Trophoblast cell (in vitro differentiated cells and primary cell): ENCODE measurements at regions not wholly inside any gene's neighbourhood (a gene's known extent, or its start where the extent isn't known, plus 50 kb on each side); places are given as distances from the start of the nearest gene placed in this dataset.

ENCODE experiments used
- DNase-seq, 2 donors: peaks; one replicate each; pipeline ENCODE4 v3.0.0-alpha.2; 2016
- H2AFZ ChIP-seq: 2 replicates; pipeline ENCODE4 v1.6.1; 2013; ENCODE audit warnings: low read length, moderate library complexity, mild to moderate bottlenecking; ENCODE audit not compliant: insufficient read depth, poor library complexity
- H2AK5ac ChIP-seq: 2 replicates; pipeline ENCODE4 v1.6.1; 2013; ENCODE audit warnings: mild to moderate bottlenecking, low read length
- H2BK120ac ChIP-seq: 2 replicates; pipeline ENCODE4 v1.6.1; 2013; ENCODE audit warnings: low read length, mild to moderate bottlenecking, moderate library complexity; ENCODE audit not compliant: insufficient read depth, poor library complexity
- H2BK12ac ChIP-seq: 2 replicates; pipeline ENCODE4 v1.6.1; 2013; ENCODE audit warnings: mild to moderate bottlenecking, low read length, moderate library complexity
- H2BK5ac ChIP-seq: 2 replicates; pipeline ENCODE4 v1.6.1; 2013; ENCODE audit warnings: low read length, low read depth, moderate library complexity, mild to moderate bottlenecking; ENCODE audit not compliant: poor library complexity
- H3K14ac ChIP-seq: 2 replicates; pipeline ENCODE4 v1.6.1; 2013; ENCODE audit warnings: mild to moderate bottlenecking, low read length
- H3K18ac ChIP-seq: 2 replicates; pipeline ENCODE4 v1.6.1; 2013; ENCODE audit warnings: mild to moderate bottlenecking, low read length
- H3K23ac ChIP-seq: 2 replicates; pipeline ENCODE4 v1.6.1; 2013; ENCODE audit warnings: low read length
- H3K27ac ChIP-seq: 2 replicates; pipeline ENCODE4 v1.5.1; 2013; ENCODE audit warnings: low read depth, mild to moderate bottlenecking, inconsistent platforms, low read length, moderate library complexity
- H3K27me3 ChIP-seq: 2 replicates; pipeline ENCODE4 v1.6.1; 2013; ENCODE audit warnings: inconsistent platforms, mild to moderate bottlenecking, low read length, moderate library complexity; ENCODE audit not compliant: insufficient read depth
- H3K36me3 ChIP-seq, 2 experiments: 1 replicate in 1 of 2; 2 replicates in 1 of 2; pipeline ENCODE4 v1.6.1; 2013; ENCODE audit warnings: low read length in 2 of 2, mild to moderate bottlenecking in 2 of 2, moderate library complexity in 1 of 2; ENCODE audit not compliant: insufficient read depth in 2 of 2, control insufficient read depth in 1 of 2
- H3K4ac ChIP-seq: 2 replicates; pipeline ENCODE4 v1.6.1; 2013; ENCODE audit warnings: low read depth, mild to moderate bottlenecking, low read length, moderate library complexity
- H3K4me1 ChIP-seq, 2 experiments: 1 replicate in 1 of 2; 2 replicates in 1 of 2; pipeline ENCODE4 v1.6.1; 2013; ENCODE audit warnings: low read length in 2 of 2, mild to moderate bottlenecking in 2 of 2, moderate library complexity in 1 of 2; ENCODE audit not compliant: insufficient read depth in 2 of 2, control insufficient read depth in 1 of 2
- H3K4me2 ChIP-seq: 2 replicates; pipeline ENCODE4 v1.6.1; 2013; ENCODE audit warnings: inconsistent platforms, mild to moderate bottlenecking, low read length, moderate library complexity
- H3K4me3 ChIP-seq: 2 replicates; pipeline ENCODE4 v1.5.1; 2013; ENCODE audit warnings: mild to moderate bottlenecking, low read depth, low read length, inconsistent platforms
- H3K79me1 ChIP-seq: one replicate; pipeline ENCODE4 v1.6.1; 2013; ENCODE audit warnings: low read length
- H3K79me2 ChIP-seq: 2 replicates; pipeline ENCODE4 v1.6.1; 2013; ENCODE audit warnings: low read length, mild to moderate bottlenecking; ENCODE audit not compliant: control insufficient read depth, insufficient read depth, poor library complexity
- H3K9ac ChIP-seq: 2 replicates; pipeline ENCODE4 v1.6.1; 2013; ENCODE audit warnings: mild to moderate bottlenecking, low read length
- H3K9me3 ChIP-seq: 2 replicates; pipeline ENCODE4 v1.6.1; 2013; ENCODE audit warnings: low read depth, mild to moderate bottlenecking, control low read depth, inconsistent platforms, low read length; ENCODE audit not compliant: insufficient read depth
- H4K12ac ChIP-seq: 2 replicates; pipeline ENCODE4 v1.6.1; 2013; ENCODE audit warnings: low read depth, mild to moderate bottlenecking, low read length, moderate library complexity
- H4K8ac ChIP-seq: 2 replicates; pipeline ENCODE4 v1.6.1; 2013; ENCODE audit warnings: low read depth, mild to moderate bottlenecking, low read length, moderate library complexity
- H4K91ac ChIP-seq: one replicate; pipeline ENCODE4 v1.6.1; 2013; ENCODE audit warnings: low read depth, mild to moderate bottlenecking, low read length, moderate library complexity
- WGBS: extraction: QIAGEN DNeasy Blood & Tissue Kit; methylation state at CpG from one replicate; pipeline ENCODE4 v1.1.7; 2013; ENCODE audit warnings: missing lambda C conversion rate; ENCODE audit not compliant: insufficient read length, insufficient coverage; ENCODE audit errors: extremely low coverage; 5-methylcytosine and 5-hydroxymethylcytosine counted together

DNA sequence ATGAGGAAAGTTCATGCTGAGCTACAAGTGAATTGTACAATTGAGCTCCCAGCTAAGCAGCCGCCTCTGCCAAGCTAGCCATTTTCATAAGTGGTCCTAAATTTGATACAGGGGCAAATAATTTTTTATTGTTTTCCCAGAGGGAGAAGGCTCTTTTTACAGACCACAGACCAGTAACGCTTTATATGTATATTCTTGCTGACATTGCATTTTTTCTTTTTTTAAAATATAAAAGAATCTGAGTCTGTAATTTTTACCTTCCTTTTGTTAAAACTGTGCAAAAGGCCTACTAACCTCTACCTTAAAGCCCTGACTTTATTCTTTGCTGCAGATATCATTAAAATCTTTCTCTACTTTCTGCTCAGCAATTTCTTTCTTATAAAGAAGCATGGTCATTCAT, 501.2 kb upstream of the INTU start:
- DNase-seq, result no peak
- no peak overlapping the region for H3K27ac ChIP-seq
- no peak overlapping the region for H3K9ac ChIP-seq
- no peaks in the 10 kb centered on the region for H3K36me3 ChIP-seq
- H2BK5ac ChIP-seq, result no peak overlapping the region
- H3K23ac ChIP-seq, result no peak overlapping the region
- H2AFZ ChIP-seq, result no peak overlapping the region
- H2BK120ac ChIP-seq, result no peak overlapping the region
- H4K12ac ChIP-seq, result no peak overlapping the region
- no peak overlapping the region for H3K4ac ChIP-seq
- H3K4me1 ChIP-seq, result no peaks in the 10 kb centered on the region
- H3K79me2 ChIP-seq, result no peaks in the 10 kb centered on the region
- no peak overlapping the region for H3K18ac ChIP-seq
- no peak overlapping the region for H3K4me3 ChIP-seq
- H3K27me3 ChIP-seq, result no peaks in the 10 kb centered on the region
- no peaks in the 10 kb centered on the region for H3K79me1 ChIP-seq
- H4K91ac ChIP-seq, result no peak overlapping the region
- H3K9me3 ChIP-seq, result no peaks in the 10 kb centered on the region
- H2BK12ac ChIP-seq, result no peak overlapping the region
- no peak overlapping the region for H4K8ac ChIP-seq
- no peak overlapping the region for H3K14ac ChIP-seq
- no peak overlapping the region for H2AK5ac ChIP-seq
- WGBS, result no CpG with 5 or more reads among the region's 2 CpGs
- no peak overlapping the region for H3K4me2 ChIP-seq

DNA sequence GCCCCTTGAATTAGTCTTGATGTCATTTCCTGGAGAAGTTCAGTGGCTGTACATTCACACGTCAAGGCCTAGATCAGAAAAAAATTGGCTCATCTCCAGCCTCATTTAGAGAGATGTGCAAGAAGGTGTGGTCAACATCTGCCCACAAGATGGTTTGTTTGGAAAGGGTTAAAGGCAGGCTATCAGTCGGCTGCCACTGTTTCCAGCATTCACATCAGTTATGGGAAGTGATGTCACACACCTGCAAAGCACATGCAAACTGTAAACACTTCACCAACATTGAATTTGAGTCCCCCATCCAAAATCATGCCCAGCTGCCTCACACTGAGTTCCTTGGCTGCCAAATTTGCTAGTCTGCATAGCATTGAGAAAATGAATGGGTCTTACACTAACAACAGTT, 498.3 kb upstream of the INTU start:
- Histone ChIP-seq H3K27me3 (no peaks in the 10 kb centered on the region), H3K79me2 (no peaks in the 10 kb centered on the region), H3K27ac (no peak overlapping the region), H2BK120ac (no peak overlapping the region), H2BK12ac (no peak overlapping the region), H2BK5ac (no peak overlapping the region), H2AK5ac (no peak overlapping the region), H3K14ac (no peak overlapping the region), H3K4me2 (no peak overlapping the region), H3K9me3 (no peaks in the 10 kb centered on the region), H4K12ac (no peak overlapping the region), H2AFZ (no peak overlapping the region), H3K9ac (no peak overlapping the region), H4K91ac (no peak overlapping the region), H3K36me3 (no peaks in the 10 kb centered on the region), H3K18ac (no peak overlapping the region), H3K23ac (no peak overlapping the region), H3K4me3 (no peak overlapping the region), H3K79me1 (no peaks in the 10 kb centered on the region), H3K4ac (no peak overlapping the region), H3K4me1 (no peaks in the 10 kb centered on the region), H4K8ac (no peak overlapping the region)
- DNase-seq, result no peak
- no CpG with 5 or more reads among the region's 2 CpGs for WGBS

DNA sequence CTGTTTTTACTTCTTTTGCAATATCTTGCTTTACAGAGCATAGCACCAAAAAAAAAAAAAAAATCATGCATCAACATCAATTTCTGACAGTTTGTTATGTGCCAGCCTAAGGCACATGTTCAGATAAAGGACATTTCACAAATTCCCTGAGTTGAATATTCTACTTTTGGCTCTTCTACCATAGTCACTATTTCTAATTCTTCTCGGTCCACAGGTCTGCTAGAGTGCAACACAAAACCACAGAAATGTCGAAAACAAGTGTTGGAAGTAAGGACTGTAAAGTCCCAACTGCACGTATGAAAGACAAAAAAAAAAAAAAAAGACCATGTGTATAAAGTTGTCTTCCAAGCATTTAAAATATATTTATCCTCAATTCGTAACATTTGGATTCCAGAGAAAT, 494.2 kb upstream of the INTU start:
- no peak overlapping the region for H3K27ac ChIP-seq
- no peak overlapping the region for H3K4ac ChIP-seq
- H3K4me3 ChIP-seq, result no peak overlapping the region
- no peaks in the 10 kb centered on the region for H3K27me3 ChIP-seq
- no peak overlapping the region for H2AFZ ChIP-seq
- H4K8ac ChIP-seq, result no peak overlapping the region
- no peak overlapping the region for H2BK120ac ChIP-seq
- H2BK12ac ChIP-seq, result no peak overlapping the region
- no peak overlapping the region for H3K4me2 ChIP-seq
- no peak overlapping the region for H3K9ac ChIP-seq
- no peak overlapping the region for H4K91ac ChIP-seq
- no peak overlapping the region for H2AK5ac ChIP-seq
- H3K79me2 ChIP-seq, result no peaks in the 10 kb centered on the region
- H4K12ac ChIP-seq, result no peak overlapping the region
- no peaks in the 10 kb centered on the region for H3K79me1 ChIP-seq
- no peaks in the 10 kb centered on the region for H3K4me1 ChIP-seq
- H3K18ac ChIP-seq, result no peak overlapping the region
- H3K14ac ChIP-seq, result no peak overlapping the region
- WGBS, result no CpG with 5 or more reads among the region's 4 CpGs
- DNase-seq, result no peak
- H3K9me3 ChIP-seq, result no peaks in the 10 kb centered on the region
- no peak overlapping the region for H2BK5ac ChIP-seq
- no peaks in the 10 kb centered on the region for H3K36me3 ChIP-seq
- no peak overlapping the region for H3K23ac ChIP-seq

DNA sequence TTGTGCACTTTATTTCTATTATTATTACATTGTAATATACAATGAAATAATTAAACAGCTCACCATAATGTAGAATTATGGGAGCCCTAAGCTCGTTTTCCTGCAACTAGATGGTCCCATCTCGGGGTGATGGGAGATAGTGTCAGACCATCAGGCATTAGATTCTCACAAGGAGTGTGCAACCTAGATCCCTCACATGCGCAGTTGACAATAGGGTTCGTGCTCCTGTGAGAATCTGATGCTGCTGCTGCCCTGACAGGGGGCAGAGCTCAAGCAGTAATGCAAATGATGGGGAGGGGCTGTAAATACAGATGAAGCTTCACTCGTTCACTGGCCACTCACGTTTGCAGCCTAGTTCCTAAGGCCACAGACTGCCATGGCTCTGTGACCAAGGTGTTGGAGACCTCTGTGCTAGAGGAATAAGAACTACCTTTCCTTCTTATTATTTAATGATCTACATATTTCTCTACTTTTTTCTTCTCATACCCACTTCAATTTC, 492.9 kb upstream of the INTU start:
- Histone ChIP-seq H2BK5ac (no peak overlapping the region), H3K23ac (no peak overlapping the region), H3K4me1 (no peaks in the 10 kb centered on the region), H4K91ac (no peak overlapping the region), H3K14ac (no peak overlapping the region), H3K27ac (no peak overlapping the region), H4K8ac (no peak overlapping the region), H4K12ac (no peak overlapping the region), H3K18ac (no peak overlapping the region), H2BK12ac (no peak overlapping the region), H2AFZ (no peak overlapping the region), H3K9me3 (no peaks in the 10 kb centered on the region), H3K4me2 (no peak overlapping the region), H3K4ac (no peak overlapping the region), H3K27me3 (no peaks in the 10 kb centered on the region), H3K4me3 (no peak overlapping the region), H3K79me2 (no peaks in the 10 kb centered on the region), H3K79me1 (no peaks in the 10 kb centered on the region), H2BK120ac (no peak overlapping the region), H3K9ac (no peak overlapping the region), H2AK5ac (no peak overlapping the region), H3K36me3 (no peaks in the 10 kb centered on the region)
- WGBS, result no CpG with 5 or more reads among the region's 6 CpGs
- no peak for DNase-seq
